ENCODE measurements at regions not wholly inside any gene's neighbourhood (a gene's known extent, or its start where the extent isn't known, plus 50 kb on each side); places are given as distances from the start of the nearest gene placed in this dataset.

- H3K9me3 ChIP-seq, result no peaks in the 10 kb centered on the region
- no peak for DNase-seq
- H3K27ac ChIP-seq, result no peak overlapping the region
- no peaks in the 10 kb centered on the region for H3K27me3 ChIP-seq
- intact Hi-C loops (cut with DNase I; ENCODE audit: low total_unique reads) (no loop called here), in situ Hi-C loops (cut with MboI; ENCODE audit: low sequenced_read_pairs in 4 of 4) (no loop called here)
- peaks cover 0 to 3% of the 10 kb centered on the region in 2 donors for H3K4me1 ChIP-seq
- no peaks in the 10 kb centered on the region for H3K36me3 ChIP-seq
- no peak for ATAC-seq
- no peak overlapping the region for H3K4me3 ChIP-seq
- TF ChIP-seq CTCF (IDR thresholded peaks at IDR 0.05 in 4 of 5, conservative IDR thresholded peaks at IDR 0.05 in 1 of 5) (no peak), POLR2A (IDR thresholded peaks at IDR 0.05) (no peak)
Observed at GRCh38 chr11:28412029-28412428, 303.8 kb downstream of the METTL15 start.

- DNase-seq (no peak), ATAC-seq (no peak)
- intact Hi-C loops (cut with DNase I; ENCODE audit: low total_unique reads), result no loop called here
- H3K36me3 ChIP-seq, result no peaks in the 10 kb centered on the region
- no peaks in the 10 kb centered on the region for H3K9me3 ChIP-seq
- in situ Hi-C loops (cut with MboI; ENCODE audit: low sequenced_read_pairs in 4 of 4), result no loop called here
- no peaks in the 10 kb centered on the region for H3K27me3 ChIP-seq
- no peak overlapping the region for H3K27ac ChIP-seq
- no peak overlapping the region for H3K4me3 ChIP-seq
- H3K4me1 ChIP-seq, result no peaks in the 10 kb centered on the region
- TF ChIP-seq POLR2A (IDR thresholded peaks at IDR 0.05) (no peak), CTCF (IDR thresholded peaks at IDR 0.05 in 4 of 5, conservative IDR thresholded peaks at IDR 0.05 in 1 of 5) (no peak)
Observed at GRCh38 chr11:28401446-28401845, 293.3 kb downstream of the METTL15 start.

- DNase-seq (no peak), ATAC-seq (no peak)
- intact Hi-C loops (cut with DNase I; ENCODE audit: low total_unique reads), result no loop called here
- TF ChIP-seq POLR2A (IDR thresholded peaks at IDR 0.05) (no peak), CTCF (IDR thresholded peaks at IDR 0.05 in 4 of 5, conservative IDR thresholded peaks at IDR 0.05 in 1 of 5) (no peak)
- in situ Hi-C loops (cut with MboI; ENCODE audit: low sequenced_read_pairs in 4 of 4), result no loop called here
- H3K4me3 ChIP-seq, result no peak overlapping the region
- no peaks in the 10 kb centered on the region for H3K36me3 ChIP-seq
- no peaks in the 10 kb centered on the region for H3K27me3 ChIP-seq
- no peak overlapping the region for H3K27ac ChIP-seq
- H3K9me3 ChIP-seq, result no peaks in the 10 kb centered on the region
- H3K4me1 ChIP-seq, result no peaks in the 10 kb centered on the region
Observed at GRCh38 chr11:28400331-28401100, 292.3 kb downstream of the METTL15 start.

GRCh38 chr11:28393348-28393747, 285.2 kb downstream of the METTL15 start:
- in situ Hi-C loops (cut with MboI; ENCODE audit: low sequenced_read_pairs in 4 of 4) (no loop called here), intact Hi-C loops (cut with DNase I; ENCODE audit: low total_unique reads) (no loop called here)
- no peak for ATAC-seq
- Histone ChIP-seq H3K36me3 (no peaks in the 10 kb centered on the region), H3K9me3 (no peaks in the 10 kb centered on the region), H3K4me1 (no peaks in the 10 kb centered on the region), H3K27ac (no peak overlapping the region), H3K4me3 (no peak overlapping the region), H3K27me3 (no peaks in the 10 kb centered on the region)
- DNase-seq, result no peak
- TF ChIP-seq CTCF (IDR thresholded peaks at IDR 0.05 in 4 of 5, conservative IDR thresholded peaks at IDR 0.05 in 1 of 5) (no peak), POLR2A (IDR thresholded peaks at IDR 0.05) (no peak)

GRCh38 chr11:28384418-28384817, 276.2 kb downstream of the METTL15 start:
- ATAC-seq (no peak), DNase-seq (no peak)
- in situ Hi-C loops (cut with MboI; ENCODE audit: low sequenced_read_pairs in 4 of 4) (no loop called here), intact Hi-C loops (cut with DNase I; ENCODE audit: low total_unique reads) (no loop called here)
- H3K27ac ChIP-seq, result no peak overlapping the region
- no peak for TF ChIP-seq CTCF (IDR thresholded peaks at IDR 0.05 in 4 of 5, conservative IDR thresholded peaks at IDR 0.05 in 1 of 5)
- TF ChIP-seq POLR2A (IDR thresholded peaks at IDR 0.05), result no peak
- no peaks in the 10 kb centered on the region for H3K36me3 ChIP-seq
- no peaks in the 10 kb centered on the region for H3K27me3 ChIP-seq
- H3K9me3 ChIP-seq, result no peaks in the 10 kb centered on the region
- H3K4me3 ChIP-seq, result no peak overlapping the region
- no peaks in the 10 kb centered on the region for H3K4me1 ChIP-seq
